GM21576 (cell line): ENCODE measurements at regions not wholly inside any gene's neighbourhood (a gene's known extent, or its start where the extent isn't known, plus 50 kb on each side); places are given as distances from the start of the nearest gene placed in this dataset.
"Not testable (repeated sequence)": the region's sequence is repeated elsewhere in the genome, so short reads cannot be mapped to it uniquely, and the experiment has no call there.

Experiments used
- ATAC-seq: cut with Tn5 transposase; IDR thresholded peaks from one replicate; pipeline ENCODE4 v1.9.1; 2021; ENCODE audit warnings: mild to moderate bottlenecking, moderate library complexity; ENCODE audit not compliant: unreplicated experiment

DNA sequence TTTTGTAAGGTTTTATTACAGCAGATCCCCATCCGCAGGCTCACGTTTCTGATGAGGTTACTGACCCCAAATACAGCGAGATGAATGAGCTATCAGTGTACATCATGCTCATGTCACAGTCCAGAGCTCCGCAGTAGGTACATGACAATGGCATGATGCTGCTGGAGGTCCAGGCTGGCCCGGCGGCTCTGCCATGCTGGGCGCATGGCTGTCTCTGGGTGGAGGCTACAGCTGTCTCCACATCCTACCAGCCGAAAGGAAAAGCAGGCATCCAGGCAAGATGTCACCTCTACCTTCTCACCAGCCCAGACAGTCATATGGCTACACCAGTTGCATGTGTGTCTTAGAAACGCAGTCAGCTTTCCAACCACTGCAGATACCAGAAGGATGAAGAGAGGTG lies 90.9 kb upstream of the RNF32 start:
- no peak for ATAC-seq

- ATAC-seq = no peak
Measured at GRCh38 chr7:156547884-156548561, 92.6 kb upstream of the RNF32 start.

DNA sequence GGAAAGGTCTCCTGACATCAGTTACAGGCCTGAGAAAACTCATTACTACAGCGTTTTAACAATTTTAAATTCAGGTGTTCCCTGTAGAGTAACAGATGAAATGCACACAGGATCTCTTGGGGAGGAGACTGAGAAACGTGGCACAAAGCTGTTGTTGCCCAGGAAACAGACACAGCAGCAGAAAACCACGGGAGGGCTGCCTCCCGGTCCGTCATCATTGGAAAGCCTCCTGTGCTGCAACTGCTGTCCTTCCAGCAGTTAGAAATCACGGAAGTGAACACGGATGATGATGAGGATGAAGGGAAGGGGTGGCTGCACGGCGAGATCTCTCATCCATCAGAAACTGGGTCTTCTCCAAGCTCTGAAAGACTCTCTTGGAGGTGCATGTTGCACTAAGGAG lies 94.6 kb upstream of the RNF32 start:
- ATAC-seq = no peak

GRCh38 chr7:156544919-156545715 lies 95.5 kb upstream of the RNF32 start:
- ATAC-seq = no peak

DNA sequence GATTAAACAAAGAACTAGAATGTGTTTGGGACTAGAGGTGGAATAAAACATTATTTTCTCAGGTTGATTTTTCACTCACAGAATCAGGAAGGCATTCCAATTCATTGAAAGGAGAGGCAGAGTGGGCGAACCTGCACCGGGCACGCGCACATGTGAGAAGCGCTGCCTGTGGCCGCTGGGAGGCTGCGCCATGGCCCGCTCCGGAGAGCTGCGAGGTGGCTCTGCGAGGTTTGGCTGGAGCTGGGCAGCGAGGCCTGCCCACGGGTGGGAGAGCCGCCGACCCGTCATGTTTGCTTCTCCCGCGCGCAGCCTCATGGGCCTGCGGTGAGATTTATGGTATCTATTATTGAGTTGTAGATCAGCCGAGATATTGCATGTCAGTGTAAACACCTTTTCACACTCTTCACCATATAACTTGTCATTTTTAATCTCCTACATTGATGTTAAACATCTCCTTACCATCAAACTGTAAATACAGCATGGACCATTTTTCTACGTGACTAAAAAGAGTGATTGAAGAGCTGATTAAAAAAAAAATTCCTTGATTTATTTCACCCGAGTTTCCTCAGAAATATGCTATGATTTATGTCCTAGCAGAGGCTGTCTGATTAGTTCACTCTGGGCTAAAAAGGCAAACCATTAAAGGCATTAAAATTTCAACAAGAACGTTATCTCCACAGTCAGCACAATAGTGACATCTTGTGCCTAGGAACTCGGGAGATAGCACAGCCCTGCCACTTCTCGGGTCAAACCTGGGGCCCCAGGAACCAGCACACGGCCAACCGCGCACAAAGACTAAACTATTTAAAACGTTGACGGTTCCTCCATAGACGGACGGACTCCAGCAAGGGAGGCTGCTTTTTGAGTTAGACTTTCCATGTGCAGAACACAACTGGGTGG lies 96.6 kb upstream of the RNF32 start:
- ATAC-seq = no peak

DNA sequence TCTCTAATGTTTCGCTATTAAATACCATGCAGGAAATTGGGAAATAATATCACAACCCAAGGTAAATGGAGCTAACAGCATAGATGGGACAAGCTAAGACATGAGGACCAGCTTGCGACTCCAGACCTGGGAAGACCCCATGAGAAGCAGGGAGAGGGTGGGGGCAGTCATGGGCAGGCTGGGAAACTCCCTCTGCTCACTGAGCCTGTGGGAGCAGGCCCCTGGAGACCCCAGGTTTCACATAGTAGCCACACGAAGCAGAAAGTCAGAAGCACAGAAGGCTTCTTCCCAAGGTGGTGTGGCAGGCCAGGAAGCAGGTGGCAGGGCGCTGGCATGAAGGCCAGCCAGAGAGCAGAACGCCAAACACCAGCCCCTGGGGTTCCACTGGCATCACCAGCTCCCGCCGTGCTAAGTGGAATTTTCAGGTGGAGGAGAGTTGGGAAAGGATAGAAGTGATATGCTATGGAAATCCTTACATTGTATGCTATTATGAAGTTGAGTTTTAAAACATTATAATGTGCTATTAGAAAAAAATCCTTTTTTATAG lies 99.9 kb upstream of the RNF32 start:
- ATAC-seq = no peak

DNA sequence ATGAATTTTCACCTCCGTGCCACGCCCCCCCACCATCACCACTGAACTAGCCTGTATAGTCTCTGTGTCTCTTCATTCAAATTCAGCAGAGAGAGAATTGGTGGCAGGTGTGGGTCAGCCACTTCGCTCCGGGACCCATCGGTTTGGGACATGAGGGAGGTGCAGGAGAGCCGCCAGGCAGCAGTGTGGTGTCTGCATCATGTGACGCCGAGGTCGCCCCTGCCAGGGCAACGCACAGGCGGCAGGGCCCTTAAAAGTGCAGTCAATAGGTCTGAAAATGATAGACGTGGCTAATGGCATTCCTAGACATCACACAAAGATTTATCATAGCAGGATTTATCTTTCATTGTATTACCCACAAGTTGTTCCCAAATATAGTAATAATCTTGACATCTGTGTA lies 100.6 kb upstream of the RNF32 start:
- no peak for ATAC-seq

DNA sequence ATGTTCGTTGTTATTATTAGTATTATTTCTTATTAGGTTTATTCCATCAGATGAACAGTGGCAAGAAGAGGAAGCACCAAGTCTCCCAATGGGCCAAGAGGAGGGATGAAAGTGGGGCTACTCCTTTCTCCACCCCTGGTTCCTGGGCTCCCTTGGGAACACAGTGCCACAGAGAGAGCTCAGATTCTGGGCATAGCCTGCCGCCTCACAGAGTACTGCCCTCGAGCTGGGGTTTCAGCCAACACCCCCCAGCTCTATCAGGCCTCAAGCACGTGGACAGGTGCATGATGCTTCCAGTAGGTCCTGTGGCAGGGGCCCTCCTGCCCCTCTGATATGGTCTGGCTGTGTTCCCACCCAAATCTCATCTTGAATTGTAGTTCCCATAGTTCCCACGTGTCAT lies 103.6 kb upstream of the RNF32 start:
- ATAC-seq = no peak

GRCh38 chr7:156534925-156535324 lies 105.6 kb upstream of the RNF32 start:
- no peak for ATAC-seq

- ATAC-seq = no peak
Measured at GRCh38 chr7:156533964-156534363, 106.6 kb upstream of the RNF32 start.

DNA sequence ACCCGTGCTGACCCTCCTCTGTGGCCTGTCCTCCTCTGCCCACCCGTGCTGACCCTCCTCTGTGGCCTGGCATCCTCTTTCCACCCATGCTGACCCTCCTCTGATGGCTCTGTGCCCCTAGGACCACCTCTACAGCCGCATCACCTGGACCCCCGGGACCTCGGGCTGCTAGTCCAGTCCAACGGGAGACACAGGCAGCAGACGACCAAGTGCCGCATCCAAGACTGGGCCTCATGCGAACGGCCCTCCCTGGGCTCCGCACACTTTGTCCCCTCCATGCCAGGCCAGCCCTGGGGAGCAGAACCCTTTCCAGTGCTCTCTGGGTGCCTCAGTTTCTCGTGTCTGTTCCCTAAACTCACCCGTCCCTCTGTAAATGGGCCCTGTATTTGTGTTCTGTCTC lies 107.2 kb upstream of the RNF32 start:
- ATAC-seq = no peak

- no peak for ATAC-seq
Measured at GRCh38 chr7:156532016-156532602, 108.5 kb upstream of the RNF32 start.

GRCh38 chr7:156529956-156530355 lies 110.6 kb upstream of the RNF32 start:
- ATAC-seq = no peak

DNA sequence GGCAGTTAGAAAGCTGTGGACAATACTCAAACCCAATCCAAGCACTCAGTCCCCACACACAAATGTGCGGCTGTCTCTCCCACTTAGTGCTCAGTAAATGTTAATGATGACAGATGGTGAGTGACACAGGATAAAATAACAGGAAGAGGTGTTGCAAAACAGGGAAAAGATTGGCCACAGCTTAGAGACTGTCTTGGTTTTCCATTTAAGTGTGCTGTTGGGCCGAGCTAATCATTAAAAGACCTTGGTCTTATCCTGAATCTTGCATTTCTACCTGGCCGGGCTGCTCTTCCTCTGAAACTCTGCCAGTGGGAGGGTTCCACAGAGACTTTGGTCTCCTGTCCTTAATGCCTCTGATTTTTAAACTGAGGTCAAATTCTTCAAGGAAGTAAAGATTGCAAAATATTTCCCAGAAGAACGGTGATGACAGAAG lies 113.1 kb upstream of the RNF32 start:
- no peak for ATAC-seq

DNA sequence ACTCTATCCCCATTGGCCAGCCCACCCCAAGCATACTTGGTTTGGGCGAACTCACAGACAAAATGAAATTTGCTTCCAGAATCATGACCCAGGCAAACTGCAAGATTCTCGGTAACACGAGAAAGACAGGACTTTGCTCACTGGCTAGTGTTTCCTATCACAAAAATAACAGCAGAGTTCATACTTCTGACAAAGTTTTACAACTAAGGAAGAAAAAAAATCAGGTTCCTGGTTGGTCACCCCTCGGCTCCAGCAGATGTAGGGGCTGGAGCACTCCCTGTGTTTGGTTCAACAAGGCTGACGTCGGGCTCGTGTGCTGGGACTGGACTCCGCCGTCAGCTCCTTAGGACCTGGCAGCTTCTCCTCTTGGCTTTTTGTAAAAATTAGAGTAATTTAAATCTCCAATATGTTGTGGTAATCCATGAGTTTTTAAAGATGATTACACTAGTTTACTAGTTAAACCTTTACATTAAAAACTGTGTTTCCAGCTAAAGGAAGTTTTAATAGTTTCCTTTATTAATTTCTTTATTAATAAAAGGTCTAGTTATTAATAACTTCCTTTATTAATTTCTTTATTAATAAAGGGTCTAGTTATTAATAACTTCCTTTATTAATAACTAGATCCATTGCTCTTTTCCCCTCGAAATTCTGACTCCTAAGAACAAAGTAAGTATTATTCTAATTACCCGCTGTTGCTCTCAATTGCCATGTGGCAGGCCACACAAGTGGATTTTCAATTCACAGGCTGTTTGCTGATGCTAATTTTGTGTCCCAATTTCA lies 115.6 kb upstream of the RNF32 start:
- no peak for ATAC-seq

- no peak for ATAC-seq
Measured at GRCh38 chr7:156523447-156524048, 117.0 kb upstream of the RNF32 start.

GRCh38 chr7:156522801-156523200 lies 117.8 kb upstream of the RNF32 start:
- ATAC-seq = no peak

GRCh38 chr7:156519070-156519469 lies 121.5 kb upstream of the RNF32 start:
- ATAC-seq = no peak

DNA sequence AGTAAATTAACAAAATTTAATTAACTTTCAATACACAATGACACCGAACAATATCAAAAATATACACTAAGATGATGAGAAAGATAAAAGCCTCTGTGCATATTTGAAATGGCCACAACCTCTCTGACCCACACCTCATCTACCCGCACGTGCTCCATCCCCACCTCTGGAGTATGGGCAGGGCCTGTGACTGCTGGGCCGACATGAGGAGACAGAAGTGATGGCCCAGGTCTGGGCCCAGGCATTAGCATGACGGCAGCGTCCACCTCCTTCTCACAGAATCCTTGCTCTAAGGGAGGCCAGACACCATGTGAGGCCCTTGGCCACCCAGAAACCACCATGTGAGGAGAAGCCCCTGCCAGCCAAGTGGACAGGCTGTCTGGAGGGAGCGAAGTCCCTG lies 122.1 kb upstream of the RNF32 start:
- ATAC-seq = no peak

DNA sequence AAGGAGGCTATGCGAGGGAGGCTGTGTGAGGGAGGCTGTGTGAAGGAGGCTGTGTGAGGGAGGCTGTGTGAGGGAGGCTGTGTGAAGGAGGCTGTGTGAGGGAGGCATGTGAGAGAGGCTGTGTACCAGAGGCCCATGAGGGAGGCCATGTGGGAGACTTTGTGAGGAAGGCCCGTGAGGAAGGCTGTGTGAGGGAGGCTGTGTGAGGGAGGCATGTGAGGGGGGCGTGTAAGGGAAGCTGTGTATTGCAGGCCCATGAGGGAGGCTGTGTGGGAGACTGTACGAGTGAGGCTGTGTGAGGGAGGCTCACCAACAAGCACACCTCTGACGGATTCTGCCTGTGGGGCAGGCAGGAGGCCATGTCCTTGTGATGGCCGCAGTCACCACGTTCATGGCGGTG lies 122.7 kb upstream of the RNF32 start:
- not testable (repeated sequence) for ATAC-seq
